K562 (cell line): ENCODE measurements at regions not wholly inside any gene's neighbourhood (a gene's known extent, or its start where the extent isn't known, plus 50 kb on each side); places are given as distances from the start of the nearest gene placed in this dataset.
A peak's percentile ranks its signal among the peaks of the same experiment; 100 is the strongest.

Source experiments
- ATF4 ChIP-seq: fragments of 450-650 bp; formaldehyde crosslinking; IDR thresholded peaks from 2 replicates; pipeline ENCODE4 v1.4.0; 2022; ENCODE audit warnings: mild to moderate bottlenecking, moderate library complexity
- DACH1 ChIP-seq: fragments of 450-650 bp; IDR thresholded peaks from 2 replicates; pipeline ENCODE4 v1.6.1; 2018; ENCODE audit not compliant: partially characterized antibody
- STAT6 ChIP-seq: sonication (generic); formaldehyde crosslinking; IDR thresholded peaks from 2 replicates; pipeline ENCODE4 v1.8.1; 2023; ENCODE audit warnings: mild to moderate bottlenecking, missing genetic modification reagents
- TAF15 ChIP-seq: fragments of 200-400 bp; formaldehyde crosslinking; IDR thresholded peaks from 2 replicates; pipeline ENCODE4 v1.6.1; 2017; ENCODE audit warnings: mild to moderate bottlenecking, low read depth, low read length, moderate library complexity
- TEAD2 ChIP-seq: fragments of 450-650 bp; IDR thresholded peaks from 2 replicates; pipeline ENCODE4 v1.6.1; 2016; ENCODE audit warnings: missing genetic modification characterization, control low read depth, missing compliant biosample characterization
- THRAP3 ChIP-seq: fragments of 450-650 bp; IDR thresholded peaks from 2 replicates; pipeline ENCODE4 v1.6.1; 2016; ENCODE audit warnings: mild to moderate bottlenecking, inconsistent platforms, borderline replicate concordance
- TSC22D4 ChIP-seq: fragments of 450-650 bp; IDR thresholded peaks from 2 replicates; pipeline ENCODE4 v1.6.1; 2016; ENCODE audit warnings: missing genetic modification characterization, missing biosample characterization, control low read depth
- ZBED1 ChIP-seq: IDR thresholded peaks from 2 replicates; pipeline ENCODE4 v1.6.1; 2014
- ZBTB1 ChIP-seq: sonication (generic); formaldehyde crosslinking; IDR thresholded peaks from 2 replicates; pipeline ENCODE4 v1.8.1; 2023; ENCODE audit warnings: missing genetic modification reagents, low read depth, mild to moderate bottlenecking, borderline replicate concordance
- ZNF408 ChIP-seq: fragments of 250-450 bp; sonication (Bioruptor Pico); IDR thresholded peaks from 2 replicates; pipeline ENCODE4 v1.4.0; 2020; ENCODE audit warnings: low read depth, mild to moderate bottlenecking, moderate library complexity
- TF ChIP-seq, protein P1 (sequence below): fragments of 200-600 bp; sonication (generic); IDR thresholded peaks from one replicate; pipeline ENCODE4 v1.6.1; 2012; ENCODE audit warnings: mild to moderate bottlenecking, low read depth, low read length, inconsistent platforms

DNA sequence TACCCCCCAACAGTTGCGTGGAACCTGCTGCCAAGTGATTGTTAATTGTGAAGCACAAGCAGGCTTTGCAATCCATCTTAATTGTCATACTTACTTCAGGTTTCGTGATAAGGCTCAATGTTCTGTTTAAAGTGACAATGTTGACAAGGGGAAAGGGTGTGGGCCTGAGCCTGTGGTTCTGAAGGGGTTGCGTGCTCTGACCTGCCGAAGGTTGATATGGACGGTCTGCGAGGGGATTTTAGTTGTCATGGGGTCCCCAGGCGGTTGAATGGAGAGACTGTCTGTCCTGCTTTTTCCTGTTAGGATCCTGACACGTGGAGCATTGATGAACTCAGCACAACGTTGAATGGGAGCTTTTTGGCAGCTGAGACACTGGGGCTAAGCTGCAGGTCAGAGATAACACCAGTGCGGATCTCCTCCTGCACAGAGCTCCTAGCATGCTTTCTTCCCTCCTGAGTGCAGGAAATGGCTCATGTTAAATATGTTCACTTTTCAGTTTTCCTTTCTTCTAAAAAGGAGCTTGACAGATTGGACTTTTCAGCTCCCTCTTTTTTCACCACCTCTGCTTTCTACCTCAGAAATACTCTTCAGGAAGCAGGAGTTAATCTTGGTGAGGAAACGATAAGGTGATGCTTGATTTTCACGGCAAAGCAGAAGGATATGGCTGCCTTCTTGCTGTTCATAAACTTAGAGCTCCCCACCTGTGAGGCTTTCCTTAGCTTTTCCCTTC, 62.9 kb upstream of the ZEB2 start (continued):
- TF ChIP-seq ZBED1 = peak; percentile 80; the same call in 1 of the 2 replicates
- TF ChIP-seq TSC22D4 = no peak
- TF ChIP-seq ZNF408 (CRISPR knock-in tag) = no peak
- TF ChIP-seq TAF15 = no peak
- TF ChIP-seq STAT6 (CRISPR knock-in tag) = 0 out of 2 replicates have a peak, but pooled peaks have one; percentile 34
- TF ChIP-seq ZBTB1 (CRISPR knock-in tag) = no peak; the same call in 1 of the 2 replicates
- TF ChIP-seq ATF4 (CRISPR knock-in tag) = no peak; the same call in 1 of the 2 replicates
- no peak for TF ChIP-seq THRAP3
- TF ChIP-seq TEAD2 = peak; percentile 50; the same call in 1 of the 2 replicates
- TF ChIP-seq, protein P1, sequence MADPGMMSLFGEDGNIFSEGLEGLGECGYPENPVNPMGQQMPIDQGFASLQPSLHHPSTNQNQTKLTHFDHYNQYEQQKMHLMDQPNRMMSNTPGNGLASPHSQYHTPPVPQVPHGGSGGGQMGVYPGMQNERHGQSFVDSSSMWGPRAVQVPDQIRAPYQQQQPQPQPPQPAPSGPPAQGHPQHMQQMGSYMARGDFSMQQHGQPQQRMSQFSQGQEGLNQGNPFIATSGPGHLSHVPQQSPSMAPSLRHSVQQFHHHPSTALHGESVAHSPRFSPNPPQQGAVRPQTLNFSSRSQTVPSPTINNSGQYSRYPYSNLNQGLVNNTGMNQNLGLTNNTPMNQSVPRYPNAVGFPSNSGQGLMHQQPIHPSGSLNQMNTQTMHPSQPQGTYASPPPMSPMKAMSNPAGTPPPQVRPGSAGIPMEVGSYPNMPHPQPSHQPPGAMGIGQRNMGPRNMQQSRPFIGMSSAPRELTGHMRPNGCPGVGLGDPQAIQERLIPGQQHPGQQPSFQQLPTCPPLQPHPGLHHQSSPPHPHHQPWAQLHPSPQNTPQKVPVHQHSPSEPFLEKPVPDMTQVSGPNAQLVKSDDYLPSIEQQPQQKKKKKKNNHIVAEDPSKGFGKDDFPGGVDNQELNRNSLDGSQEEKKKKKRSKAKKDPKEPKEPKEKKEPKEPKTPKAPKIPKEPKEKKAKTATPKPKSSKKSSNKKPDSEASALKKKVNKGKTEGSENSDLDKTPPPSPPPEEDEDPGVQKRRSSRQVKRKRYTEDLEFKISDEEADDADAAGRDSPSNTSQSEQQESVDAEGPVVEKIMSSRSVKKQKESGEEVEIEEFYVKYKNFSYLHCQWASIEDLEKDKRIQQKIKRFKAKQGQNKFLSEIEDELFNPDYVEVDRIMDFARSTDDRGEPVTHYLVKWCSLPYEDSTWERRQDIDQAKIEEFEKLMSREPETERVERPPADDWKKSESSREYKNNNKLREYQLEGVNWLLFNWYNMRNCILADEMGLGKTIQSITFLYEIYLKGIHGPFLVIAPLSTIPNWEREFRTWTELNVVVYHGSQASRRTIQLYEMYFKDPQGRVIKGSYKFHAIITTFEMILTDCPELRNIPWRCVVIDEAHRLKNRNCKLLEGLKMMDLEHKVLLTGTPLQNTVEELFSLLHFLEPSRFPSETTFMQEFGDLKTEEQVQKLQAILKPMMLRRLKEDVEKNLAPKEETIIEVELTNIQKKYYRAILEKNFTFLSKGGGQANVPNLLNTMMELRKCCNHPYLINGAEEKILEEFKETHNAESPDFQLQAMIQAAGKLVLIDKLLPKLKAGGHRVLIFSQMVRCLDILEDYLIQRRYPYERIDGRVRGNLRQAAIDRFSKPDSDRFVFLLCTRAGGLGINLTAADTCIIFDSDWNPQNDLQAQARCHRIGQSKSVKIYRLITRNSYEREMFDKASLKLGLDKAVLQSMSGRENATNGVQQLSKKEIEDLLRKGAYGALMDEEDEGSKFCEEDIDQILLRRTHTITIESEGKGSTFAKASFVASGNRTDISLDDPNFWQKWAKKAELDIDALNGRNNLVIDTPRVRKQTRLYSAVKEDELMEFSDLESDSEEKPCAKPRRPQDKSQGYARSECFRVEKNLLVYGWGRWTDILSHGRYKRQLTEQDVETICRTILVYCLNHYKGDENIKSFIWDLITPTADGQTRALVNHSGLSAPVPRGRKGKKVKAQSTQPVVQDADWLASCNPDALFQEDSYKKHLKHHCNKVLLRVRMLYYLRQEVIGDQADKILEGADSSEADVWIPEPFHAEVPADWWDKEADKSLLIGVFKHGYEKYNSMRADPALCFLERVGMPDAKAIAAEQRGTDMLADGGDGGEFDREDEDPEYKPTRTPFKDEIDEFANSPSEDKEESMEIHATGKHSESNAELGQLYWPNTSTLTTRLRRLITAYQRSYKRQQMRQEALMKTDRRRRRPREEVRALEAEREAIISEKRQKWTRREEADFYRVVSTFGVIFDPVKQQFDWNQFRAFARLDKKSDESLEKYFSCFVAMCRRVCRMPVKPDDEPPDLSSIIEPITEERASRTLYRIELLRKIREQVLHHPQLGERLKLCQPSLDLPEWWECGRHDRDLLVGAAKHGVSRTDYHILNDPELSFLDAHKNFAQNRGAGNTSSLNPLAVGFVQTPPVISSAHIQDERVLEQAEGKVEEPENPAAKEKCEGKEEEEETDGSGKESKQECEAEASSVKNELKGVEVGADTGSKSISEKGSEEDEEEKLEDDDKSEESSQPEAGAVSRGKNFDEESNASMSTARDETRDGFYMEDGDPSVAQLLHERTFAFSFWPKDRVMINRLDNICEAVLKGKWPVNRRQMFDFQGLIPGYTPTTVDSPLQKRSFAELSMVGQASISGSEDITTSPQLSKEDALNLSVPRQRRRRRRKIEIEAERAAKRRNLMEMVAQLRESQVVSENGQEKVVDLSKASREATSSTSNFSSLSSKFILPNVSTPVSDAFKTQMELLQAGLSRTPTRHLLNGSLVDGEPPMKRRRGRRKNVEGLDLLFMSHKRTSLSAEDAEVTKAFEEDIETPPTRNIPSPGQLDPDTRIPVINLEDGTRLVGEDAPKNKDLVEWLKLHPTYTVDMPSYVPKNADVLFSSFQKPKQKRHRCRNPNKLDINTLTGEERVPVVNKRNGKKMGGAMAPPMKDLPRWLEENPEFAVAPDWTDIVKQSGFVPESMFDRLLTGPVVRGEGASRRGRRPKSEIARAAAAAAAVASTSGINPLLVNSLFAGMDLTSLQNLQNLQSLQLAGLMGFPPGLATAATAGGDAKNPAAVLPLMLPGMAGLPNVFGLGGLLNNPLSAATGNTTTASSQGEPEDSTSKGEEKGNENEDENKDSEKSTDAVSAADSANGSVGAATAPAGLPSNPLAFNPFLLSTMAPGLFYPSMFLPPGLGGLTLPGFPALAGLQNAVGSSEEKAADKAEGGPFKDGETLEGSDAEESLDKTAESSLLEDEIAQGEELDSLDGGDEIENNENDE = no peak
- peak; percentile 60 for TF ChIP-seq DACH1
